HepG2 (cell line): ENCODE measurements at regions not wholly inside any gene's neighbourhood (a gene's known extent, or its start where the extent isn't known, plus 50 kb on each side); places are given as distances from the start of the nearest gene placed in this dataset.

Experiments used
- ATAC-seq: fragments of 200-7000 bp; cut with Tn5 transposase; 3 replicates; pipeline ENCODE4 v1.9.1; 2020; ENCODE audit warnings: mild to moderate bottlenecking, moderate library complexity
- BruUV-seq: library from RNA; stranded (reverse); fragments of 400-500 nt; replicated peaks from 2 replicates; lab custom pipeline; 2021; lab: Mats Ljungman, UMichigan
- CTCF ChIA-PET: fragments of 300-600 bp; formaldehyde crosslinking; extraction: SDS; loops from one replicate; lab custom pipeline; 2021; ENCODE audit warnings: low total read pairs, inconsistent platforms, low intra/inter-chr PET ratio; lab: Yijun Ruan, JAX
- POLR2A ChIA-PET: fragments of 350-600 bp; sonication (Branson Sonifier 250); formaldehyde crosslinking; loops from one replicate; lab custom pipeline; 2020; ENCODE audit warnings: antibody characterized with exemption, inconsistent platforms; lab: Yijun Ruan, JAX
- DNase-seq: peaks from one replicate; pipeline ENCODE4 v3.0.0-alpha.2; 2015; ENCODE audit warnings: low spot score
- FAIRE-seq: peaks from 3 replicates; lab custom pipeline; 2011; peaks lifted over from hg19 to GRCh38; lab: Jason Lieb, UNC
- H2AFZ ChIP-seq: one replicate; pipeline ENCODE4 v1.6.1; 2011; ENCODE audit warnings: low read length, inconsistent platforms
- H3K27ac ChIP-seq: fragments of 300-600 bp; 3 replicates; pipeline ENCODE4 v1.8.0; 2011; ENCODE audit warnings: mixed run types, mild to moderate bottlenecking, mixed read lengths, low read length, inconsistent platforms; ENCODE audit not compliant: insufficient read depth; ENCODE audit errors: extremely low read length
- H3K27me3 ChIP-seq, 2 experiments: fragments of 200-600 bp in 1 of 2; 2 replicates in 1 of 2; 3 replicates in 1 of 2; pipeline versions ENCODE4 v1.6.0 to v1.8.0; 2011; ENCODE audit warnings: low read length in 2 of 2, mild to moderate bottlenecking in 2 of 2, moderate library complexity in 2 of 2, inconsistent platforms in 1 of 2; ENCODE audit not compliant: insufficient read depth in 2 of 2, control insufficient read depth in 1 of 2
- H3K36me3 ChIP-seq, 2 experiments: fragments of 200-600 bp in 1 of 2; replicated peaks in 1 of 2; 2 replicates in 1 of 2; 3 replicates in 1 of 2; pipeline versions ENCODE4 v1.5.1 to v1.8.0; 2011; ENCODE audit warnings: low read length in 2 of 2, inconsistent platforms in 1 of 2; ENCODE audit not compliant: insufficient read depth in 2 of 2, control insufficient read depth in 1 of 2
- H3K4me1 ChIP-seq: 2 replicates; pipeline ENCODE4 v1.5.1; 2012; ENCODE audit warnings: low read length, inconsistent platforms; ENCODE audit not compliant: insufficient read depth
- H3K4me2 ChIP-seq: 2 replicates; pipeline ENCODE4 v1.6.0; 2011; ENCODE audit warnings: low read depth, low read length, inconsistent platforms
- H3K4me3 ChIP-seq, 3 experiments: fragments of 200-600 bp in 1 of 3; sonication (generic), shearing (Covaris generic) in 1 of 3; replicated peaks in 1 of 3; 2 replicates each; pipeline ENCODE4 v1.5.1; 2011 to 2016; ENCODE audit warnings: low read length in 3 of 3, inconsistent platforms in 2 of 3, low read depth in 2 of 3, mild to moderate bottlenecking in 2 of 3, control low read depth in 1 of 3, mixed read lengths in 1 of 3; ENCODE audit not compliant: insufficient read depth in 1 of 3
- H3K79me2 ChIP-seq: one replicate; pipeline ENCODE4 v1.6.1; 2011; ENCODE audit warnings: low read length, inconsistent platforms; ENCODE audit not compliant: insufficient read depth
- H3K9ac ChIP-seq: 2 replicates; pipeline ENCODE4 v1.6.0; 2011; ENCODE audit warnings: mild to moderate bottlenecking, low read depth, low read length, inconsistent platforms; ENCODE audit not compliant: insufficient read depth
- H3K9me3 ChIP-seq: 2 replicates; pipeline ENCODE4 v1.5.1; 2012; ENCODE audit warnings: mild to moderate bottlenecking, low read length
- H4K20me1 ChIP-seq: 2 replicates; pipeline ENCODE4 v1.6.0; 2011; ENCODE audit warnings: inconsistent platforms, mild to moderate bottlenecking, low read length, moderate library complexity; ENCODE audit not compliant: insufficient read depth
- BRD4 ChIP-seq: sonication (generic); formaldehyde crosslinking; IDR thresholded peaks from 2 replicates; pipeline ENCODE4 v1.4.0; 2020; ENCODE audit warnings: missing genetic modification reagents
- FOXJ3 ChIP-seq: sonication (generic); formaldehyde crosslinking; IDR thresholded peaks from 2 replicates; pipeline ENCODE4 v1.4.0; 2020; ENCODE audit warnings: missing genetic modification reagents, mild to moderate bottlenecking, borderline replicate concordance
- HDAC2 ChIP-seq: sonication (generic); formaldehyde crosslinking; IDR thresholded peaks from 2 replicates; pipeline ENCODE4 v1.4.0; 2020; ENCODE audit warnings: missing genetic modification reagents
- JUNB ChIP-seq: sonication (generic); formaldehyde crosslinking; IDR thresholded peaks from 2 replicates; pipeline ENCODE4 v1.8.0; 2022; ENCODE audit warnings: missing genetic modification reagents, mild to moderate bottlenecking, borderline replicate concordance
- MEF2D ChIP-seq: sonication (generic); formaldehyde crosslinking; IDR thresholded peaks from 2 replicates; pipeline ENCODE4 v1.5.1; 2020; ENCODE audit warnings: mild to moderate bottlenecking, missing genetic modification reagents
- NONO ChIP-seq, 2 experiments: fragments of 450-650 bp in 1 of 2; sonication (generic) in 1 of 2; formaldehyde crosslinking in 1 of 2; IDR thresholded peaks in 1 of 2; conservative IDR thresholded peaks in 1 of 2; 2 replicates each; pipeline versions ENCODE4 v1.6.1 to v1.8.0; 2017 to 2022; ENCODE audit warnings: mild to moderate bottlenecking in 1 of 2, missing genetic modification reagents in 1 of 2, moderate library complexity in 1 of 2
- PAWR ChIP-seq: sonication (generic); formaldehyde crosslinking; IDR thresholded peaks from 2 replicates; pipeline ENCODE4 v1.4.0; 2020; ENCODE audit warnings: missing genetic modification reagents, mild to moderate bottlenecking, borderline replicate concordance
- PITX1 ChIP-seq: sonication (generic); formaldehyde crosslinking; IDR thresholded peaks from 2 replicates; pipeline ENCODE4 v1.5.1; 2020; ENCODE audit warnings: mild to moderate bottlenecking, missing genetic modification reagents
- PRMT3 ChIP-seq: sonication (generic); formaldehyde crosslinking; IDR thresholded peaks from 2 replicates; pipeline ENCODE4 v1.8.1; 2022; ENCODE audit warnings: low read depth, mild to moderate bottlenecking, moderate library complexity, missing genetic modification reagents, borderline replicate concordance
- ZEB1 ChIP-seq: IDR thresholded peaks from 2 replicates; pipeline ENCODE4 v1.6.1; 2012; ENCODE audit warnings: mild to moderate bottlenecking, low read depth, inconsistent platforms; ENCODE audit not compliant: insufficient replicate concordance
- ZNF30 ChIP-seq: sonication (generic); formaldehyde crosslinking; IDR thresholded peaks from 2 replicates; pipeline ENCODE4 v1.5.0; 2020; ENCODE audit warnings: mild to moderate bottlenecking, missing genetic modification reagents
- ZNF326 ChIP-seq: sonication (generic); formaldehyde crosslinking; IDR thresholded peaks from 2 replicates; pipeline ENCODE4 v1.4.0; 2020; ENCODE audit warnings: missing genetic modification reagents, borderline replicate concordance
- ZNF331 ChIP-seq: sonication (generic); formaldehyde crosslinking; IDR thresholded peaks from 2 replicates; pipeline ENCODE4 v1.4.0; 2020; ENCODE audit warnings: missing genetic modification reagents
- ZNF510 ChIP-seq: sonication (generic); formaldehyde crosslinking; IDR thresholded peaks from 2 replicates; pipeline ENCODE4 v1.4.0; 2020; ENCODE audit warnings: low read depth, mild to moderate bottlenecking, missing genetic modification reagents
- ZNF563 ChIP-seq: sonication (generic); formaldehyde crosslinking; IDR thresholded peaks from 2 replicates; pipeline ENCODE4 v1.8.0; 2022; ENCODE audit warnings: mild to moderate bottlenecking, moderate library complexity, missing genetic modification reagents
- ZNF746 ChIP-seq: sonication (generic); formaldehyde crosslinking; IDR thresholded peaks from 2 replicates; pipeline ENCODE4 v1.8.0; 2022; ENCODE audit warnings: mild to moderate bottlenecking, missing genetic modification reagents
- ZNF766 ChIP-seq: sonication (generic); formaldehyde crosslinking; IDR thresholded peaks from 2 replicates; pipeline ENCODE4 v1.5.0; 2020; ENCODE audit warnings: missing genetic modification reagents, borderline replicate concordance
- ZNF773 ChIP-seq: sonication (generic); formaldehyde crosslinking; IDR thresholded peaks from 2 replicates; pipeline ENCODE4 v1.4.0; 2020; ENCODE audit warnings: missing genetic modification reagents, borderline replicate concordance
- WGBS: methylation state at CpG from one replicate; pipeline ENCODE4 v1.1.6; 2017; ENCODE audit warnings: low lambda C conversion rate; 5-methylcytosine and 5-hydroxymethylcytosine counted together
- in situ Hi-C: cut with HindIII; loops from 2 replicates; pipeline ENCODE4 v1.10.0; 2017; ENCODE audit warnings: low pct_unique_long_range_greater_than_20kb; ENCODE audit not compliant: extremely low pct_ligation_motif_present
- intact Hi-C: fragments of 100-400 bp; cut with micrococcal nuclease; formaldehyde crosslinking; loops from one replicate; pipeline ENCODE4 v1.10.0; 2022; ENCODE audit not compliant: unreplicated experiment
- TF ChIP-seq, protein P1 (sequence below): sonication (generic); formaldehyde crosslinking; IDR thresholded peaks from 2 replicates; pipeline ENCODE4 v1.5.1; 2020; ENCODE audit warnings: mild to moderate bottlenecking, missing genetic modification reagents
- TF ChIP-seq, protein P2 (sequence below): IDR thresholded peaks from 2 replicates; pipeline ENCODE4 v1.6.1; 2016; ENCODE audit warnings: missing genetic modification reagents, missing compliant biosample characterization

DNA sequence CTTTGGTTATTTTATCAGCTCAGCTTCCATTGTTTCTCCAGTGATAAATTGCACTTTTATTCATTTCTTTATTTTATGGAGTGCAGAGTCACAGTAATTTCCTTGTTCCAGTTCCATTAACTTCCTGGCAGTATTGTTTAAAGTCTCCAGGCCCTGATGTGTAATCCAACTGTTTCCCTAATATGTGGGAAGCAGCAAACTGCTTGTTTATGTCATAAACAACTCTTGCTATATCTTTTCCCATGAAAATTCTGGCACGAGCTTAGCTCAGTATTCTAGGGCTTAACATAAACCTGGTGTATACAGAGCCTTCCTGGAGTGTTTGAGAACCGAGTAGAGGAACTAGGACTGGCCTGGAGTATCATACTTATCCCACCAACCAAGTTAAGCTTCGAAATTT, 83.5 kb upstream of the ARGLU1 start:
- H3K27me3 ChIP-seq: no peaks in the 10 kb centered on the region
- ATAC-seq (no peak), FAIRE-seq (no peak), DNase-seq (no peak)
- no peak overlapping the region for H3K27ac ChIP-seq
- no peaks in the 10 kb centered on the region for H3K9me3 ChIP-seq
- H3K36me3 ChIP-seq: no peaks in the 10 kb centered on the region
- H3K9ac ChIP-seq: no peak overlapping the region
- in situ Hi-C loops (no loop called here), intact Hi-C loops (no loop called here)
- H3K4me3 ChIP-seq: no peak overlapping the region
- ChIA-PET CTCF (no interaction called here), POLR2A (no interaction called here)
- no peak overlapping the region for H2AFZ ChIP-seq
- no peaks in the 10 kb centered on the region for H3K79me2 ChIP-seq
- H3K4me2 ChIP-seq: no peak overlapping the region
- no peaks in the 10 kb centered on the region for H3K4me1 ChIP-seq
- BruUV-seq: no TSS peak
- TF ChIP-seq ZNF331 (CRISPR knock-in tag): no peak
- no peak for TF ChIP-seq ZNF773 (CRISPR knock-in tag)
- no peak for TF ChIP-seq ZNF326 (CRISPR knock-in tag)
- TF ChIP-seq, protein P1, sequence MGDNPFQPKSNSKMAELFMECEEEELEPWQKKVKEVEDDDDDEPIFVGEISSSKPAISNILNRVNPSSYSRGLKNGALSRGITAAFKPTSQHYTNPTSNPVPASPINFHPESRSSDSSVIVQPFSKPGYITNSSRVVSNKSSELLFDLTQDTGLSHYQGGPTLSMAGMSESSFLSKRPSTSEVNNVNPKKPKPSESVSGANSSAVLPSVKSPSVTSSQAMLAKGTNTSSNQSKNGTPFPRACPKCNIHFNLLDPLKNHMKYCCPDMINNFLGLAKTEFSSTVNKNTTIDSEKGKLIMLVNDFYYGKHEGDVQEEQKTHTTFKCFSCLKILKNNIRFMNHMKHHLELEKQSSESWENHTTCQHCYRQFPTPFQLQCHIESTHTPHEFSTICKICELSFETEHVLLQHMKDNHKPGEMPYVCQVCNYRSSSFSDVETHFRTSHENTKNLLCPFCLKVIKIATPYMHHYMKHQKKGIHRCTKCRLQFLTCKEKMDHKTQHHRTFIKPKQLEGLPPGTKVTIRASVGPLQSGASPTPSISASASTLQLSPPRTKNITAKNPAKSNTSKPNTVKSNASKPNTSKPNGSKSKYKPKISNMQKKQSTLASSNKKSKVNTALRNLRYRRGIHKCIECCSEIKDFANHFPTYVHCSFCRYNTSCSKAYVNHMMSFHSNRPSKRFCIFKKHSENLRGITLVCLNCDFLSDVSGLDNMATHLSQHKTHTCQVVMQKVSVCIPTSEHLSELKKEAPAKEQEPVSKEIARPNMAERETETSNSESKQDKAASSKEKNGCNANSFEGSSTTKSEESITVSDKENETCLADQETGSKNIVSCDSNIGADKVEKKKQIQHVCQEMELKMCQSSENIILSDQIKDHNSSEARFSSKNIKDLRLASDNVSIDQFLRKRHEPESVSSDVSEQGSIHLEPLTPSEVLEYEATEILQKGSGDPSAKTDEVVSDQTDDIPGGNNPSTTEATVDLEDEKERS (CRISPR knock-in tag): no peak
- TF ChIP-seq ZNF30 (CRISPR knock-in tag): no peak
- TF ChIP-seq BRD4 (CRISPR knock-in tag): no peak
- TF ChIP-seq HDAC2 (CRISPR knock-in tag): no peak
- no peak for TF ChIP-seq ZNF510
- no peak for TF ChIP-seq PAWR (CRISPR knock-in tag)
- TF ChIP-seq MEF2D (CRISPR knock-in tag): no peak
- no peak for TF ChIP-seq ZEB1
- TF ChIP-seq PITX1 (CRISPR knock-in tag): no peak
- no peak for TF ChIP-seq ZNF746 (CRISPR knock-in tag)
- TF ChIP-seq ZNF563 (CRISPR knock-in tag): no peak
- TF ChIP-seq PRMT3: no peak
- TF ChIP-seq FOXJ3 (CRISPR knock-in tag): no peak
- TF ChIP-seq JUNB (CRISPR knock-in tag): no peak
- TF ChIP-seq, protein P2, sequence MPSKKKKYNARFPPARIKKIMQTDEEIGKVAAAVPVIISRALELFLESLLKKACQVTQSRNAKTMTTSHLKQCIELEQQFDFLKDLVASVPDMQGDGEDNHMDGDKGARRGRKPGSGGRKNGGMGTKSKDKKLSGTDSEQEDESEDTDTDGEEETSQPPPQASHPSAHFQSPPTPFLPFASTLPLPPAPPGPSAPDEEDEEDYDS: no peak
- TF ChIP-seq NONO (IDR thresholded peaks at IDR 0.05): no peak
- TF ChIP-seq NONO (CRISPR knock-in tag; conservative IDR thresholded peaks at IDR 0.05): no peak
- TF ChIP-seq ZNF766: no peak
- no peaks in the 10 kb centered on the region for H4K20me1 ChIP-seq
- WGBS: 0% methylated on average over 3 of the region's 3 CpGs
